Choroid plexus epithelial cell (primary cell): ENCODE measurements at regions not wholly inside any gene's neighbourhood (a gene's known extent, or its start where the extent isn't known, plus 50 kb on each side); places are given as distances from the start of the nearest gene placed in this dataset.
A peak's percentile ranks its signal among the peaks of the same experiment; 100 is the strongest.
"Not testable (repeated sequence)": the region's sequence is repeated elsewhere in the genome, so short reads cannot be mapped to it uniquely, and the experiment has no call there.

Experiments
- DNase-seq: peaks from one replicate; pipeline ENCODE4 v3.0.0-alpha.2; 2010; ENCODE audit warnings: low read depth
- H3K4me3 ChIP-seq: 2 replicates; pipeline ENCODE4 v1.5.1; 2011; ENCODE audit warnings: low read depth, mild to moderate bottlenecking, control low read depth, low read length, moderate library complexity
- TF ChIP-seq, protein P1 (sequence below): conservative IDR thresholded peaks from 2 replicates; pipeline ENCODE4 v1.5.1; 2011; ENCODE audit warnings: low read depth, mild to moderate bottlenecking, control low read depth, inconsistent platforms, low read length, moderate library complexity

DNA sequence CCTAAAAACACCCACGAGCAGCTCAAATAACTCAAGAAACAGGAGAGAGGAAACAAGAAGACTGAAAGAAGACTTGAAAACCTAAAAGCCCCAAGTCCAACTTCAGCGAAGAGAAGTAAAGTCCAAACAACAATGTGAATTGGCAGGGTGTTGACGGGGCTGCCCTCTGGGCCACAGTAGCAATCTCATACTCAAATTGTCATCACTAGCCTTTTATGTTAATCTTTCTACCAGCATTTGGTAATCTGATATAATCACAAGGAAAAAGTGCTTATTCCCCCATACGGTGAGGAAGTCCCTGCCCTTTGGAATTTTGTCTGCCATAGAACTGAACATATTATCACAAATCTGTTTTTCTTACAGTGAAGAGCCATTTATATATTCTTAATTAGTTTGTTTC, 51.5 kb upstream of the IFNE start:
- DNase-seq, result no peak
- no peak overlapping the region for H3K4me3 ChIP-seq
- TF ChIP-seq, protein P1, sequence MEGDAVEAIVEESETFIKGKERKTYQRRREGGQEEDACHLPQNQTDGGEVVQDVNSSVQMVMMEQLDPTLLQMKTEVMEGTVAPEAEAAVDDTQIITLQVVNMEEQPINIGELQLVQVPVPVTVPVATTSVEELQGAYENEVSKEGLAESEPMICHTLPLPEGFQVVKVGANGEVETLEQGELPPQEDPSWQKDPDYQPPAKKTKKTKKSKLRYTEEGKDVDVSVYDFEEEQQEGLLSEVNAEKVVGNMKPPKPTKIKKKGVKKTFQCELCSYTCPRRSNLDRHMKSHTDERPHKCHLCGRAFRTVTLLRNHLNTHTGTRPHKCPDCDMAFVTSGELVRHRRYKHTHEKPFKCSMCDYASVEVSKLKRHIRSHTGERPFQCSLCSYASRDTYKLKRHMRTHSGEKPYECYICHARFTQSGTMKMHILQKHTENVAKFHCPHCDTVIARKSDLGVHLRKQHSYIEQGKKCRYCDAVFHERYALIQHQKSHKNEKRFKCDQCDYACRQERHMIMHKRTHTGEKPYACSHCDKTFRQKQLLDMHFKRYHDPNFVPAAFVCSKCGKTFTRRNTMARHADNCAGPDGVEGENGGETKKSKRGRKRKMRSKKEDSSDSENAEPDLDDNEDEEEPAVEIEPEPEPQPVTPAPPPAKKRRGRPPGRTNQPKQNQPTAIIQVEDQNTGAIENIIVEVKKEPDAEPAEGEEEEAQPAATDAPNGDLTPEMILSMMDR, result no peak

DNA sequence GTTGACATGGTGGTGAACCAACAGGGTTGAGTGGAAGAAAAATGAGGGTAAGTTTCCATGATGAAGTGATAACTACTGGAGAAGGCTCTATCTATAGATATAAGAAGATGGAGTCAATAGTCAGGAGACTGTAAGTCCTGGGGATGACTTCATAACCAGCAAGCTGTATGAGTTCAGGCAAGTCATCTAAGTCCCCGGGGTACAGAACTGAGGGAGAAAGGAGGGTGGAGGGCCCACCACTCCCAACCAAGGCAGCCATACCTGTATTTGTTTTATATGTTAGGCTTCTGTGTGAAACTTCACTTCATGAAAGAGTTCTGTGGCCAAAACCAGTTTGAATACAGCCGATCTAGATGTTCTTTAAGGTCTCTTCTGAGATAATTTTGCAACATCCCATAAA, 53.3 kb upstream of the IFNE start:
- H3K4me3 ChIP-seq, result no peak overlapping the region
- TF ChIP-seq, protein P1, result no peak
- DNase-seq, result no peak

DNA sequence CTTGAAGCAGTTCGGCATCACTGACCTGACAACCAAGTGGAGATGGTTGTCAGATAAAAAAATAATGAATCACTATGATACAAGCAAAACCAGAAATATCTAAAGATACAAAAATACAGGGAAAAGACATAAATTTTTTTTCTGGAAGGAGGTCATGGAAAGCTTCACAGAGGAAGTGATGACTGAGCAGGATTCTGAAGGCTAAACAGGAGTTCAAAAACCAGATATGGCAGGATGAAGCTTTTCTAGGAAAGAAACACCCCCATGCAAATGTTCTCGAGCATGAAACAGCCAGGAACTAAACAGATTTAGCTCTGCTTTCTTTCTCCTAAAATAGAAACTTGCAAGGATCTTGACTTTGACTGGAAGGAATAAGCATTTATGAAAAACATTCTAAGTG, 60.7 kb upstream of the IFNE start:
- no peak overlapping the region for H3K4me3 ChIP-seq
- TF ChIP-seq, protein P1, result no peak
- DNase-seq, result no peak

DNA sequence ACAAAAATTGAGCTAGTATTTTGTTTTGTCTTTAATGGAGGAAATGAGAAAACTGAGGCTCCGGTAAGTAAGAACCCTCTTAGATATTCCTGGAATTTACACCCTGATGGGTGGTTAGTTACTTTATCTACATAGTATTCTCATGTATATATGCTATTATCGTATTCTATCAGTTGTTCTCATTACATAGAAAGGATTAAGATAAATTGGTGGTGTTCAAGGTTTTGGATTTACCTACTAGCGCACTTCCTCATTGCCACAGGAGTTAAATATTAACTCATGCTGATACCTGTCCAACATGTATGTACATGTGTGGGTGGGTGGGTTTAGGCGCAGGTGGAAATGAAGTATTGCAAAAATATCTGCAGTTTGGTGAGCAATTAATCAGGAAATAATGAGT, 61.1 kb upstream of the IFNE start:
- no peak for DNase-seq
- TF ChIP-seq, protein P1, result no peak
- H3K4me3 ChIP-seq, result no peak overlapping the region

- not testable (repeated sequence) for DNase-seq, H3K4me3 ChIP-seq
Measured at GRCh38 chr9:21543816-21544215, 61.7 kb upstream of the IFNE start.

GRCh38 chr9:21546949-21547348, 64.8 kb upstream of the IFNE start:
- no peak for DNase-seq
- TF ChIP-seq, protein P1, result no peak
- H3K4me3 ChIP-seq, result no peak overlapping the region

DNA sequence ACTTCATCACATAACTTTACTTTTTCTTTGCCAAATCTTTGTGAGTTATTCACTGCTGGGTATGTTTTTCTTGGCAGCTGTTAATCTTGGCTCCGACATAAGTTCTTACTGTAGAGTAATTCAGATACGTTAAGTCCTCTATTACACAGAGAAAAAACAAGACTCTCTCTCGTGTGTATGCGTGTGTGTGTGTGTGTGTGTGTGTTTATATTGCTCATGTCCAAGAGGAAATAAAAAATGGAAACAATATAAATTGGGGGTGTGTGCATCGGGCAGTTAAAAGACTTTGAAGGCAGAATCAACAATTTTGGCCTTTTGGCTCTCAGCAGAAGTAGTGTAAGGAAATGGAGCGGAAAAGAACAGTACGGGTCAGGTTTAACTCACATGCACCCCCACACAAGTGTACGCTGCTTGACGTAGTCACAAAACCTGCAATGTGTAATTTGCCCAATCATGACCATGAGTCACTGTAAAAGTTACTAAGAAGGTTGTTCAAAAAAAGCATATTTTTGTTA, 67.2 kb upstream of the IFNE start:
- DNase-seq, result peak; percentile 99
- peak overlapping the region; percentile 34 for H3K4me3 ChIP-seq
- TF ChIP-seq, protein P1, result no peak

GRCh38 chr9:21549890-21550289, 67.8 kb upstream of the IFNE start:
- no peak for DNase-seq
- TF ChIP-seq, protein P1, result no peak
- H3K4me3 ChIP-seq, result no peak overlapping the region
